Spleen (tissue), 7 donors: ENCODE measurements at regions not wholly inside any gene's neighbourhood (a gene's known extent, or its start where the extent isn't known, plus 50 kb on each side); places are given as distances from the start of the nearest gene placed in this dataset.

Experiments
- CTCF ChIP-seq, 11 experiments: fragments of 200-600 bp in 7 of 11; fragments of 450-650 bp in 4 of 11; sonication (generic) in 4 of 11; IDR thresholded peaks in 8 of 11; conservative IDR thresholded peaks in 3 of 11; 1 replicate in 7 of 11; 2 replicates in 4 of 11; pipeline versions ENCODE4 v1.4.0 to v1.8.0; 2016 to 2021; ENCODE audit warnings: antibody characterized with exemption in 11 of 11, inconsistent platforms in 4 of 11, mild to moderate bottlenecking in 1 of 11
- POLR2A ChIP-seq, 3 donors: fragments of 450-650 bp; IDR thresholded peaks; one replicate each; pipeline ENCODE4 v1.5.1; 2017; ENCODE audit warnings: antibody characterized with exemption in 3 of 3, mild to moderate bottlenecking in 1 of 3
- donor health status: DM: no; HTN: no; CAD: no; lungs with moderate emphysema.
- donor health status: DM: no; HTN: no; CAD: no.
- donor health status: DM: no; HTN: no; CAD: no.

GRCh38 chr4:111441687-111442086, 703.6 kb upstream of the FAM241A start:
- no peak for TF ChIP-seq CTCF (IDR thresholded peaks at IDR 0.05 in 8 of 11, conservative IDR thresholded peaks at IDR 0.05 in 3 of 11)
- TF ChIP-seq POLR2A (IDR thresholded peaks at IDR 0.05): no peak
